Endothelial cell of umbilical vein (primary cell): ENCODE measurements at regions not wholly inside any gene's neighbourhood (a gene's known extent, or its start where the extent isn't known, plus 50 kb on each side); places are given as distances from the start of the nearest gene placed in this dataset.

Experiments used
- BruUV-seq: library from RNA; stranded (reverse); fragments of 400-500 nt; replicated peaks from 2 replicates; lab custom pipeline; 2021; lab: Mats Ljungman, UMichigan
- CTCF ChIA-PET: fragments of 300-600, 350-600 bp; sonication (Branson Sonifier 250); formaldehyde crosslinking; loops from one replicate; lab custom pipeline; 2021; ENCODE audit warnings: antibody characterized with exemption, inconsistent platforms; lab: Charles Lee
- POLR2A ChIA-PET: fragments of 300-600, 350-600 bp; sonication (Branson Sonifier 250); formaldehyde crosslinking; loops from one replicate; lab custom pipeline; 2021; ENCODE audit warnings: antibody characterized with exemption, inconsistent platforms; lab: Charles Lee
- DNase-seq: peaks from one replicate; pipeline ENCODE4 v3.0.0-alpha.2; 2011; ENCODE audit warnings: low read depth, low spot score
- FAIRE-seq: peaks from 2 replicates; lab custom pipeline; 2011; peaks lifted over from hg19 to GRCh38; lab: Jason Lieb, UNC
- H2AFZ ChIP-seq: 2 replicates; pipeline ENCODE4 v1.6.0; 2012; ENCODE audit warnings: low read depth, low read length, control low read depth, inconsistent platforms
- H3K27ac ChIP-seq: 2 replicates; pipeline ENCODE4 v1.5.1; 2011; ENCODE audit warnings: low read depth, mild to moderate bottlenecking, control low read depth, low read length, moderate library complexity; ENCODE audit not compliant: insufficient read depth
- H3K27me3 ChIP-seq, 2 experiments: 2 replicates each; pipeline versions ENCODE4 v1.6.0 to v1.6.1; 2011; ENCODE audit warnings: low read length in 2 of 2, mixed read lengths in 1 of 2; ENCODE audit not compliant: control insufficient read depth in 2 of 2, insufficient read depth in 2 of 2
- H3K36me3 ChIP-seq, 2 experiments: 2 replicates in 1 of 2; 3 replicates in 1 of 2; pipeline ENCODE4 v1.5.1; 2011; ENCODE audit warnings: low read length in 2 of 2, mild to moderate bottlenecking in 1 of 2, moderate library complexity in 1 of 2; ENCODE audit not compliant: control insufficient read depth in 2 of 2, insufficient read depth in 2 of 2; ENCODE audit errors: extremely low read depth in 1 of 2
- H3K4me1 ChIP-seq: 3 replicates; pipeline ENCODE4 v1.5.1; 2011; ENCODE audit warnings: mild to moderate bottlenecking, low read length; ENCODE audit not compliant: control insufficient read depth, insufficient read depth; ENCODE audit errors: extremely low read depth
- H3K4me2 ChIP-seq: 2 replicates; pipeline ENCODE4 v1.6.1; 2011; ENCODE audit warnings: low read length, control low read depth, mixed read lengths; ENCODE audit not compliant: insufficient read depth
- H3K4me3 ChIP-seq, 3 experiments: fragments of 200-600 bp in 1 of 3; sonication (generic), shearing (Covaris generic) in 1 of 3; replicated peaks in 1 of 3; 2 replicates each; pipeline ENCODE4 v1.5.1; 2011 to 2016; ENCODE audit warnings: control low read depth in 3 of 3, low read length in 3 of 3, mild to moderate bottlenecking in 2 of 3, inconsistent platforms in 1 of 3, low read depth in 1 of 3, moderate library complexity in 1 of 3; ENCODE audit not compliant: insufficient read depth in 1 of 3
- H3K79me2 ChIP-seq: 2 replicates; pipeline ENCODE4 v1.6.0; 2012; ENCODE audit warnings: low read length, inconsistent platforms; ENCODE audit not compliant: control insufficient read depth, insufficient read depth
- H3K9ac ChIP-seq: replicated peaks from 2 replicates; pipeline ENCODE3; 2011; ENCODE audit warnings: low read length, control low read depth; ENCODE audit not compliant: insufficient read depth; ENCODE audit errors: extremely low read depth
- H3K9me1 ChIP-seq: replicated peaks from 3 replicates; pipeline ENCODE4 v1.6.0; 2011; ENCODE audit warnings: mild to moderate bottlenecking, low read length; ENCODE audit not compliant: control insufficient read depth, insufficient read depth; ENCODE audit errors: extremely low read depth
- H3K9me3 ChIP-seq: replicated peaks from 2 replicates; pipeline ENCODE4 v1.5.1; 2012; ENCODE audit warnings: low read length, inconsistent platforms; ENCODE audit not compliant: control insufficient read depth, insufficient read depth
- H4K20me1 ChIP-seq: replicated peaks from 2 replicates; pipeline ENCODE3; 2011; ENCODE audit warnings: mild to moderate bottlenecking, low read length; ENCODE audit not compliant: control insufficient read depth, insufficient read depth; ENCODE audit errors: extremely low read depth
- EZH2 ChIP-seq: IDR thresholded peaks from 2 replicates; pipeline ENCODE4 v1.6.1; 2012; ENCODE audit warnings: borderline replicate concordance, low read depth, mild to moderate bottlenecking, moderate library complexity, low read length, inconsistent platforms; ENCODE audit not compliant: severe bottlenecking
- FOS ChIP-seq: IDR thresholded peaks from 2 replicates; pipeline ENCODE4 v1.6.1; 2011; ENCODE audit warnings: mild to moderate bottlenecking, low read length, moderate library complexity, borderline replicate concordance; ENCODE audit not compliant: insufficient read depth
- JUN ChIP-seq: IDR thresholded peaks from 2 replicates; pipeline ENCODE4 v1.6.1; 2011; ENCODE audit warnings: borderline replicate concordance, low read depth; ENCODE audit not compliant: insufficient read length, insufficient read depth
- MYC ChIP-seq: IDR thresholded peaks from one replicate; pipeline ENCODE4 v1.6.1; 2011; ENCODE audit warnings: mild to moderate bottlenecking, low read depth, low read length
- POLR2A ChIP-seq: IDR thresholded peaks from 2 replicates; pipeline ENCODE4 v1.6.1; 2012; ENCODE audit warnings: low read depth, mild to moderate bottlenecking, control low read depth, low read length
- dilution Hi-C: fragments of 300-500 bp; cut with MboI; formaldehyde crosslinking; loops from one replicate; pipeline ENCODE4 v1.15.0; 2019; ENCODE audit warnings: low sequenced_read_pairs; ENCODE audit not compliant: extremely low pct_ligation_motif_present
- intact Hi-C: fragments of 100-400 bp; cut with micrococcal nuclease; formaldehyde crosslinking; loops from one replicate; pipeline ENCODE4 v1.10.0; 2022
- TF ChIP-seq, protein P1 (sequence below), 2 donors: IDR thresholded peaks; 1 replicate in 1 of 2; 2 replicates in 1 of 2; pipeline ENCODE4 v1.5.1; 2011; ENCODE audit warnings: low read length in 2 of 2, mild to moderate bottlenecking in 2 of 2, moderate library complexity in 2 of 2, control low read depth in 1 of 2, inconsistent platforms in 1 of 2, low read depth in 1 of 2; ENCODE audit not compliant: insufficient read depth in 1 of 2; ENCODE audit errors: extremely low read depth in 1 of 2

DNA sequence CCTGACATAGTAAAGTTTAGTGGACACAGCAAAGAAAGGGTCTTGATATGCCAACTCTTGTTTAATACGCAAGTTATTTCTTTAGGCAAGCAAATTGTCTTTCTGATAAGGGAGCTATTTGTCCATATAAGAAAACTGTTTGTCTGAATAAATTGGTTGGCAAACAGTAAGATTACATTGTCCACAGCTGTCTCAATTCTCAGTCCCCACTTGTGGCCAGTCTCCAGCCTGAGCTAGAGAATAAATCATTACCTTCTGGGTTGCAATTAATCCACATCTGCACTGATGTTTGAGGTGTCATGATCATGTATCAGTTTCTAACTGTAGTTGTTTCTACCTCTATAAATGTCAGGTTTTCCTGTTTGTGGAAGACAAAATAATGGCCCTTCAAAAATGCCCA, 60.0 kb upstream of the TNR start:
- intact Hi-C loops (no loop called here), dilution Hi-C loops (no loop called here)
- TF ChIP-seq, protein P1, sequence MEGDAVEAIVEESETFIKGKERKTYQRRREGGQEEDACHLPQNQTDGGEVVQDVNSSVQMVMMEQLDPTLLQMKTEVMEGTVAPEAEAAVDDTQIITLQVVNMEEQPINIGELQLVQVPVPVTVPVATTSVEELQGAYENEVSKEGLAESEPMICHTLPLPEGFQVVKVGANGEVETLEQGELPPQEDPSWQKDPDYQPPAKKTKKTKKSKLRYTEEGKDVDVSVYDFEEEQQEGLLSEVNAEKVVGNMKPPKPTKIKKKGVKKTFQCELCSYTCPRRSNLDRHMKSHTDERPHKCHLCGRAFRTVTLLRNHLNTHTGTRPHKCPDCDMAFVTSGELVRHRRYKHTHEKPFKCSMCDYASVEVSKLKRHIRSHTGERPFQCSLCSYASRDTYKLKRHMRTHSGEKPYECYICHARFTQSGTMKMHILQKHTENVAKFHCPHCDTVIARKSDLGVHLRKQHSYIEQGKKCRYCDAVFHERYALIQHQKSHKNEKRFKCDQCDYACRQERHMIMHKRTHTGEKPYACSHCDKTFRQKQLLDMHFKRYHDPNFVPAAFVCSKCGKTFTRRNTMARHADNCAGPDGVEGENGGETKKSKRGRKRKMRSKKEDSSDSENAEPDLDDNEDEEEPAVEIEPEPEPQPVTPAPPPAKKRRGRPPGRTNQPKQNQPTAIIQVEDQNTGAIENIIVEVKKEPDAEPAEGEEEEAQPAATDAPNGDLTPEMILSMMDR (IDR thresholded peaks at IDR 0.05; ENCODE audit: extremely low read depth in 1 of 2, insufficient read depth in 1 of 2, low read depth in 1 of 2, low read length in 2 of 2), result no peak
- TF ChIP-seq FOS (no peak), MYC (no peak), EZH2 (no peak), JUN (no peak), POLR2A (no peak)
- H3K4me3 ChIP-seq, result no peak overlapping the region
- no peak overlapping the region for H3K27ac ChIP-seq
- BruUV-seq, result no TSS peak
- no peaks in the 10 kb centered on the region for H4K20me1 ChIP-seq
- DNase-seq, result no peak
- H3K36me3 ChIP-seq, result no peaks in the 10 kb centered on the region
- H3K9ac ChIP-seq, result no peak overlapping the region
- H3K4me1 ChIP-seq, result no peaks in the 10 kb centered on the region
- H3K27me3 ChIP-seq, result no peaks in the 10 kb centered on the region
- no peaks in the 10 kb centered on the region for H3K79me2 ChIP-seq
- no peaks in the 10 kb centered on the region for H3K9me1 ChIP-seq
- H2AFZ ChIP-seq, result no peak overlapping the region
- CTCF ChIA-PET, result interaction anchor here (1.0 to 1.3 kb wide), 2 partner anchors 20 kb away, joined by 3 to 4 read pairs; no protein-coding TSS in a partner anchor
- no peaks in the 10 kb centered on the region for H3K9me3 ChIP-seq
- POLR2A ChIA-PET, result no interaction called here
- no peak for FAIRE-seq
- no peak overlapping the region for H3K4me2 ChIP-seq
